CD4-positive, alpha-beta T cell (primary cell): ENCODE measurements at regions not wholly inside any gene's neighbourhood (a gene's known extent, or its start where the extent isn't known, plus 50 kb on each side); places are given as distances from the start of the nearest gene placed in this dataset.

Source experiments
- ATAC-seq: fragments of 200-7000 bp; cut with Tn5 transposase; one replicate; pipeline ENCODE4 v1.10.0; 2022; ENCODE audit warnings: mild to moderate bottlenecking; ENCODE audit not compliant: poor library complexity
- CTCF ChIA-PET: fragments of 350-600 bp; sonication (Branson Sonifier 250); formaldehyde crosslinking; loops from one replicate; lab custom pipeline; 2021; ENCODE audit warnings: antibody characterized with exemption, inconsistent platforms; lab: Charles Lee
- POLR2A ChIA-PET: fragments of 350-600 bp; sonication (Branson Sonifier 250); formaldehyde crosslinking; loops from one replicate; lab custom pipeline; 2021; ENCODE audit warnings: antibody characterized with exemption, inconsistent platforms; lab: Charles Lee
- DNase-seq, 14 experiments: peaks; one replicate each; pipeline ENCODE4 v3.0.0-alpha.2; 2013 to 2020; ENCODE audit warnings: mixed read lengths in 2 of 14
- H3K27ac ChIP-seq, 2 donors: one replicate each; pipeline versions ENCODE4 v1.5.1 to v1.7.0; 2013; ENCODE audit warnings: low read length in 2 of 2, low read depth in 1 of 2, mild to moderate bottlenecking in 1 of 2
- H3K27me3 ChIP-seq, 2 experiments: 1 replicate in 1 of 2; 2 replicates in 1 of 2; pipeline versions ENCODE4 v1.6.1 to v1.7.0; 2013; ENCODE audit warnings: low read length in 2 of 2, control low read depth in 1 of 2, mild to moderate bottlenecking in 1 of 2, moderate library complexity in 1 of 2; ENCODE audit not compliant: insufficient read depth in 2 of 2, control insufficient read depth in 1 of 2
- H3K36me3 ChIP-seq: one replicate; pipeline ENCODE4 v1.6.1; 2013; ENCODE audit warnings: low read length, control low read depth; ENCODE audit not compliant: insufficient read depth
- H3K4me1 ChIP-seq: one replicate; pipeline ENCODE4 v1.6.1; 2013; ENCODE audit warnings: low read length, control low read depth; ENCODE audit not compliant: insufficient read depth
- H3K4me3 ChIP-seq: one replicate; pipeline ENCODE4 v1.5.1; 2013; ENCODE audit warnings: mild to moderate bottlenecking, low read length, moderate library complexity
- H3K9me3 ChIP-seq, 2 experiments: 1 replicate in 1 of 2; 2 replicates in 1 of 2; pipeline versions ENCODE4 v1.6.1 to v1.7.0; 2013; ENCODE audit warnings: low read length in 2 of 2, mild to moderate bottlenecking in 2 of 2, control low read depth in 1 of 2, moderate library complexity in 1 of 2; ENCODE audit not compliant: control insufficient read depth in 1 of 2, insufficient read depth in 1 of 2
- H3K27ac Mint-ChIP-seq: one replicate; pipeline ENCODE4 v1.8.0; 2020; ENCODE audit warnings: mixed read lengths
- H3K27me3 Mint-ChIP-seq: one replicate; pipeline ENCODE4 v1.8.0; 2021; ENCODE audit warnings: mixed read lengths
- H3K36me3 Mint-ChIP-seq: one replicate; pipeline ENCODE4 v1.8.0; 2021; ENCODE audit warnings: low read depth, mixed read lengths
- H3K4me1 Mint-ChIP-seq: one replicate; pipeline ENCODE4 v1.8.0; 2021; ENCODE audit warnings: low read depth, mixed read lengths
- H3K4me3 Mint-ChIP-seq: one replicate; pipeline ENCODE4 v1.8.0; 2020; ENCODE audit warnings: mild to moderate bottlenecking, mixed read lengths
- H3K9me3 Mint-ChIP-seq: one replicate; pipeline ENCODE4 v1.8.0; 2020; ENCODE audit warnings: mixed read lengths
- intact Hi-C, 2 experiments: fragments of 100-400 bp; cut with DNase I in 1 of 2; cut with micrococcal nuclease in 1 of 2; formaldehyde crosslinking; loops; one replicate each; pipeline versions ENCODE4 v1.15.1 to v1.9.0; 2023 to 2025; cut with DNase I, micrococcal nuclease
- TF ChIP-seq, protein P1 (sequence below): fragments of 200-600 bp; IDR thresholded peaks from one replicate; pipeline ENCODE4 v1.8.0; 2022; ENCODE audit warnings: antibody characterized with exemption, mild to moderate bottlenecking

GRCh38 chr5:15132816-15133405, 261.3 kb upstream of the ANKH start:
- H3K27ac Mint-ChIP-seq = no peak overlapping the region
- CTCF ChIA-PET = no interaction called here
- POLR2A ChIA-PET = no interaction called here
- H3K36me3 ChIP-seq = no peaks in the 10 kb centered on the region
- DNase-seq = no peak
- H3K9me3 Mint-ChIP-seq = peaks cover 16% of the 10 kb centered on the region
- ATAC-seq = no peak
- TF ChIP-seq, protein P1, sequence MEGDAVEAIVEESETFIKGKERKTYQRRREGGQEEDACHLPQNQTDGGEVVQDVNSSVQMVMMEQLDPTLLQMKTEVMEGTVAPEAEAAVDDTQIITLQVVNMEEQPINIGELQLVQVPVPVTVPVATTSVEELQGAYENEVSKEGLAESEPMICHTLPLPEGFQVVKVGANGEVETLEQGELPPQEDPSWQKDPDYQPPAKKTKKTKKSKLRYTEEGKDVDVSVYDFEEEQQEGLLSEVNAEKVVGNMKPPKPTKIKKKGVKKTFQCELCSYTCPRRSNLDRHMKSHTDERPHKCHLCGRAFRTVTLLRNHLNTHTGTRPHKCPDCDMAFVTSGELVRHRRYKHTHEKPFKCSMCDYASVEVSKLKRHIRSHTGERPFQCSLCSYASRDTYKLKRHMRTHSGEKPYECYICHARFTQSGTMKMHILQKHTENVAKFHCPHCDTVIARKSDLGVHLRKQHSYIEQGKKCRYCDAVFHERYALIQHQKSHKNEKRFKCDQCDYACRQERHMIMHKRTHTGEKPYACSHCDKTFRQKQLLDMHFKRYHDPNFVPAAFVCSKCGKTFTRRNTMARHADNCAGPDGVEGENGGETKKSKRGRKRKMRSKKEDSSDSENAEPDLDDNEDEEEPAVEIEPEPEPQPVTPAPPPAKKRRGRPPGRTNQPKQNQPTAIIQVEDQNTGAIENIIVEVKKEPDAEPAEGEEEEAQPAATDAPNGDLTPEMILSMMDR = no peak
- no peak overlapping the region for H3K4me3 ChIP-seq
- intact Hi-C loops = no loop called here
- H3K27me3 ChIP-seq = no peaks in the 10 kb centered on the region
- no peaks in the 10 kb centered on the region for H3K36me3 Mint-ChIP-seq
- H3K4me1 ChIP-seq = no peaks in the 10 kb centered on the region
- H3K4me1 Mint-ChIP-seq = no peaks in the 10 kb centered on the region
- peaks cover 0 to 18% of the 10 kb centered on the region in 2 experiments for H3K9me3 ChIP-seq
- H3K27ac ChIP-seq = no peak overlapping the region
- no peaks in the 10 kb centered on the region for H3K27me3 Mint-ChIP-seq
- no peak overlapping the region for H3K4me3 Mint-ChIP-seq

- H3K4me3 ChIP-seq = no peak overlapping the region
- H3K4me1 ChIP-seq = no peaks in the 10 kb centered on the region
- H3K27me3 ChIP-seq = no peaks in the 10 kb centered on the region
- intact Hi-C loops = no loop called here
- Mint-ChIP-seq H3K36me3 (no peaks in the 10 kb centered on the region), H3K27me3 (no peaks in the 10 kb centered on the region), H3K27ac (no peak overlapping the region), H3K4me3 (no peak overlapping the region), H3K9me3 (peaks cover 17% of the 10 kb centered on the region), H3K4me1 (no peaks in the 10 kb centered on the region)
- no peak for ATAC-seq
- TF ChIP-seq, protein P1 = no peak
- H3K9me3 ChIP-seq = peaks cover 0 to 18% of the 10 kb centered on the region in 2 experiments
- no peak for DNase-seq
- POLR2A ChIA-PET = no interaction called here
- no peak overlapping the region for H3K27ac ChIP-seq
- no peaks in the 10 kb centered on the region for H3K36me3 ChIP-seq
- CTCF ChIA-PET = no interaction called here
These were observed 260.3 kb upstream of the ANKH start for GRCh38 chr5:15131909-15132308.

DNA sequence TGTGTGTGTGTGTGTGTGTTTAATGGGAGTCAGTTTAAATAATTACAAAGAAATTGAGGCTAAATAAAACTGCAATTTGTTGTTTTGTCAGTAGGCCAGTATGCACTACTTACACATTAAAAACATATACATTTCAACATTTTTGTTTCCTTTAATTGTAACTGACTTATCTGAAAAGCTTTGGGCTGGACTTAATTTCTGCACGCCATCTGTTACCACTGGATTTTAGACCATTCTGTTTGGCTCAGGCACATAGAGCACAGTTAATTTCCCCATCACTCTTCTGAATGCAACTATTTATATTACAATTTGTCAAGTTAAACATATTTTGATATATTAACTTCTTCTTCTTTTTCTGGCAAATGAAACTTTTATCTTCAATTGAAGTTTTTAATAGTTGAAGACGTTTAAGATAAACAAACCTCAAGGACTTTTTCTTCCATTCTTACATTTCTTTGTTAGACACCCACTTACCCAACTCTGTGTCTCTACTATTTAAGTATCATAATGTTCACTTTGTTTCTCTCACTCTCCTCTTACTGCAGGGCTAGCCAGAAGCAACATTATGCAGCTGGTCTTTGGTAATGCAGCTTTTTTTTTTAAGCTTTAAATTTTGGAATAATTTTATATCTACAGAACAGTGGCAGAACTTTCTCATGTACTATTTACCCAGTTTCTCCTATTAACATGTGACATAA, 253.4 kb upstream of the ANKH start:
- H3K36me3 Mint-ChIP-seq = no peaks in the 10 kb centered on the region
- CTCF ChIA-PET = no interaction called here

More for the DNA sequence above, 253.4 kb upstream of the ANKH start:
- Histone ChIP-seq H3K27me3 (no peaks in the 10 kb centered on the region), H3K27ac (no peak overlapping the region), H3K4me3 (no peak overlapping the region), H3K4me1 (no peaks in the 10 kb centered on the region), H3K36me3 (no peaks in the 10 kb centered on the region), H3K9me3 (peaks cover 4 to 6% of the 10 kb centered on the region in 2 experiments)
- DNase-seq (no peak), ATAC-seq (no peak)
- no peaks in the 10 kb centered on the region for H3K4me1 Mint-ChIP-seq
- TF ChIP-seq, protein P1 = no peak
- H3K27ac Mint-ChIP-seq = no peak overlapping the region
- H3K27me3 Mint-ChIP-seq = no peaks in the 10 kb centered on the region
- H3K9me3 Mint-ChIP-seq = peaks cover 12% of the 10 kb centered on the region
- H3K4me3 Mint-ChIP-seq = no peak overlapping the region
- intact Hi-C loops = no loop called here
- POLR2A ChIA-PET = no interaction called here
